Parathyroid adenoma (tissue), 2 donors: ENCODE measurements at regions not wholly inside any gene's neighbourhood (a gene's known extent, or its start where the extent isn't known, plus 50 kb on each side); places are given as distances from the start of the nearest gene placed in this dataset.

Experiments
- H2AFZ ChIP-seq: fragments of 300-600 bp; sonication (generic); one replicate; pipeline ENCODE4 v1.7.0; 2017; ENCODE audit warnings: antibody characterized with exemption, mild to moderate bottlenecking
- H3K27ac ChIP-seq: fragments of 300-600 bp; sonication (generic); one replicate; pipeline ENCODE4 v1.7.0; 2017
- H3K27me3 ChIP-seq: fragments of 300-600 bp; sonication (generic); one replicate; pipeline ENCODE4 v1.7.0; 2017; ENCODE audit warnings: low read length; ENCODE audit not compliant: control insufficient read depth, insufficient read depth
- H3K36me3 ChIP-seq: fragments of 300-600 bp; sonication (generic); one replicate; pipeline ENCODE4 v1.7.0; 2017; ENCODE audit warnings: low read length; ENCODE audit not compliant: control insufficient read depth, insufficient read depth
- H3K4me1 ChIP-seq: fragments of 300-600 bp; sonication (generic); one replicate; pipeline ENCODE4 v1.7.0; 2017; ENCODE audit warnings: control low read depth
- H3K4me2 ChIP-seq: fragments of 300-600 bp; sonication (generic); one replicate; pipeline ENCODE4 v1.7.0; 2017; ENCODE audit warnings: low read length
- H3K4me3 ChIP-seq: fragments of 300-600 bp; sonication (generic); one replicate; pipeline ENCODE4 v1.7.0; 2017; ENCODE audit warnings: low read depth, low read length
- H3K79me2 ChIP-seq: fragments of 300-600 bp; sonication (generic); one replicate; pipeline ENCODE4 v1.7.0; 2017; ENCODE audit warnings: control low read depth
- H3K9ac ChIP-seq: fragments of 300-600 bp; sonication (generic); one replicate; pipeline ENCODE4 v1.7.0; 2017; ENCODE audit warnings: mild to moderate bottlenecking
- H3K9me3 ChIP-seq: fragments of 300-600 bp; sonication (generic); one replicate; pipeline ENCODE4 v1.7.0; 2017; ENCODE audit warnings: low read length; ENCODE audit not compliant: control insufficient read depth
- CTCF ChIP-seq: fragments of 300-600 bp; sonication (generic); IDR thresholded peaks from one replicate; pipeline ENCODE4 v1.7.0; 2017; ENCODE audit warnings: antibody characterized with exemption, mild to moderate bottlenecking
- donor health status: primary hyperparathyroidism.

GRCh38 chr4:54473798-54474197 lies 184.0 kb upstream of the KIT start:
- no peak overlapping the region for H3K9ac ChIP-seq
- no peak overlapping the region for H3K27ac ChIP-seq
- no peaks in the 10 kb centered on the region for H3K9me3 ChIP-seq
- no peaks in the 10 kb centered on the region for H3K27me3 ChIP-seq
- H3K4me1 ChIP-seq: no peaks in the 10 kb centered on the region
- H3K4me3 ChIP-seq: no peak overlapping the region
- no peak overlapping the region for H3K4me2 ChIP-seq
- no peak overlapping the region for H2AFZ ChIP-seq
- no peaks in the 10 kb centered on the region for H3K79me2 ChIP-seq
- no peaks in the 10 kb centered on the region for H3K36me3 ChIP-seq
- no peak for TF ChIP-seq CTCF

GRCh38 chr4:54475546-54475945 lies 182.2 kb upstream of the KIT start:
- no peak overlapping the region for H3K9ac ChIP-seq
- no peak overlapping the region for H2AFZ ChIP-seq
- H3K4me1 ChIP-seq: no peaks in the 10 kb centered on the region
- no peak overlapping the region for H3K27ac ChIP-seq
- H3K4me2 ChIP-seq: no peak overlapping the region
- H3K9me3 ChIP-seq: no peaks in the 10 kb centered on the region
- no peak for TF ChIP-seq CTCF
- H3K36me3 ChIP-seq: no peaks in the 10 kb centered on the region
- no peaks in the 10 kb centered on the region for H3K79me2 ChIP-seq
- H3K27me3 ChIP-seq: no peaks in the 10 kb centered on the region
- no peak overlapping the region for H3K4me3 ChIP-seq

GRCh38 chr4:54482529-54483200 lies 175.1 kb upstream of the KIT start:
- Histone ChIP-seq H3K27ac (no peak overlapping the region), H3K27me3 (no peaks in the 10 kb centered on the region), H3K4me1 (no peaks in the 10 kb centered on the region), H3K4me3 (no peak overlapping the region), H3K9me3 (no peaks in the 10 kb centered on the region), H3K9ac (no peak overlapping the region), H3K79me2 (no peaks in the 10 kb centered on the region), H3K4me2 (no peak overlapping the region), H3K36me3 (no peaks in the 10 kb centered on the region), H2AFZ (no peak overlapping the region)
- no peak for TF ChIP-seq CTCF

- H3K4me2 ChIP-seq: no peak overlapping the region
- no peaks in the 10 kb centered on the region for H3K36me3 ChIP-seq
- TF ChIP-seq CTCF: no peak
- H3K9me3 ChIP-seq: no peaks in the 10 kb centered on the region
- H2AFZ ChIP-seq: no peak overlapping the region
- H3K27me3 ChIP-seq: no peaks in the 10 kb centered on the region
- H3K27ac ChIP-seq: no peak overlapping the region
- no peaks in the 10 kb centered on the region for H3K4me1 ChIP-seq
- no peaks in the 10 kb centered on the region for H3K79me2 ChIP-seq
- no peak overlapping the region for H3K9ac ChIP-seq
- no peak overlapping the region for H3K4me3 ChIP-seq
Observed at GRCh38 chr4:54484383-54484782, 173.4 kb upstream of the KIT start.

GRCh38 chr4:54487491-54487890 lies 170.3 kb upstream of the KIT start:
- TF ChIP-seq CTCF: no peak
- no peak overlapping the region for H3K4me2 ChIP-seq
- no peaks in the 10 kb centered on the region for H3K9me3 ChIP-seq
- H3K4me3 ChIP-seq: no peak overlapping the region
- H3K9ac ChIP-seq: no peak overlapping the region
- H3K27ac ChIP-seq: no peak overlapping the region
- no peaks in the 10 kb centered on the region for H3K36me3 ChIP-seq
- no peaks in the 10 kb centered on the region for H3K79me2 ChIP-seq
- H3K27me3 ChIP-seq: no peaks in the 10 kb centered on the region
- no peaks in the 10 kb centered on the region for H3K4me1 ChIP-seq
- H2AFZ ChIP-seq: no peak overlapping the region
